OCI-LY7 (cell line): ENCODE measurements at regions not wholly inside any gene's neighbourhood (a gene's known extent, or its start where the extent isn't known, plus 50 kb on each side); places are given as distances from the start of the nearest gene placed in this dataset.

Source experiments
- BruUV-seq: library from RNA; stranded (reverse); fragments of 400-500 nt; replicated peaks from 2 replicates; lab custom pipeline; 2021; lab: Mats Ljungman, UMichigan
- CTCF ChIA-PET: fragments of 300-600 bp; sonication (Branson Sonifier 250); formaldehyde crosslinking; loops from one replicate; lab custom pipeline; 2022; ENCODE audit warnings: antibody characterized with exemption; ENCODE audit not compliant: unreplicated experiment; lab: Charles Lee
- POLR2A ChIA-PET: fragments of 300-600 bp; sonication (Branson Sonifier 250); formaldehyde crosslinking; loops from one replicate; lab custom pipeline; 2022; ENCODE audit warnings: antibody characterized with exemption; lab: Charles Lee
- DNase-seq: peaks from one replicate; pipeline ENCODE4 v3.0.0-alpha.2; 2015; ENCODE audit warnings: low spot score
- H2AFZ ChIP-seq: fragments of 200-600 bp; sonication (generic), shearing (Covaris generic); 2 replicates; pipeline ENCODE4 v1.6.1; 2014; ENCODE audit warnings: mild to moderate bottlenecking, antibody characterized with exemption, low read length, moderate library complexity
- H3K27ac ChIP-seq: fragments of 200-600 bp; sonication (generic); 2 replicates; pipeline ENCODE4 v1.5.1; 2014; ENCODE audit warnings: mixed run types, low read depth, mild to moderate bottlenecking, moderate library complexity, low read length, inconsistent platforms; ENCODE audit not compliant: poor library complexity, severe bottlenecking
- H3K36me3 ChIP-seq: fragments of 200-600 bp; sonication (generic); 2 replicates; pipeline ENCODE4 v1.6.1; 2014; ENCODE audit warnings: mild to moderate bottlenecking, antibody characterized with exemption, low read length, moderate library complexity, mixed read lengths; ENCODE audit not compliant: insufficient read depth
- H3K4me1 ChIP-seq: fragments of 200-600 bp; sonication (generic); 2 replicates; pipeline ENCODE4 v1.5.1; 2014; ENCODE audit warnings: mild to moderate bottlenecking, low read length; ENCODE audit not compliant: insufficient read depth, poor library complexity, severe bottlenecking
- H3K4me2 ChIP-seq: fragments of 200-600 bp; sonication (generic); 2 replicates; pipeline ENCODE4 v1.6.1; 2014; ENCODE audit warnings: mild to moderate bottlenecking, low read length
- H3K4me3 ChIP-seq: fragments of 200-600 bp; sonication (generic); 2 replicates; pipeline ENCODE4 v1.5.1; 2014; ENCODE audit warnings: mild to moderate bottlenecking, low read depth, low read length; ENCODE audit not compliant: poor library complexity, severe bottlenecking
- H3K79me2 ChIP-seq: fragments of 200-600 bp; sonication (generic); 2 replicates; pipeline ENCODE4 v1.6.1; 2016; ENCODE audit warnings: low read depth, mild to moderate bottlenecking, low read length, moderate library complexity, mixed read lengths; ENCODE audit not compliant: insufficient read depth
- H3K9me2 ChIP-seq: fragments of 200-600 bp; sonication (generic); 2 replicates; pipeline ENCODE4 v1.6.1; 2016; ENCODE audit warnings: mild to moderate bottlenecking, low read length, mixed read lengths; ENCODE audit not compliant: insufficient read depth
- H3K9me3 ChIP-seq: fragments of 200-600 bp; sonication (generic); 2 replicates; pipeline ENCODE4 v1.6.1; 2014; ENCODE audit warnings: mild to moderate bottlenecking, mixed run types, low read length, mixed read lengths
- H4K20me1 ChIP-seq: fragments of 200-600 bp; sonication (generic); 2 replicates; pipeline ENCODE4 v1.6.1; 2014; ENCODE audit warnings: mild to moderate bottlenecking, antibody characterized with exemption, low read length, moderate library complexity, mixed read lengths; ENCODE audit not compliant: insufficient read depth
- EZH2phosphoT487 ChIP-seq: fragments of 200-600 bp; sonication (generic); IDR thresholded peaks from 2 replicates; pipeline ENCODE4 v1.6.1; 2018; ENCODE audit warnings: low read depth, borderline replicate concordance, mild to moderate bottlenecking, mixed run types, antibody characterized with exemption, low read length, moderate library complexity, mixed read lengths
- intact Hi-C: fragments of 100-400 bp; cut with micrococcal nuclease; formaldehyde crosslinking; loops from one replicate; pipeline ENCODE4 v1.10.0; 2022; ENCODE audit not compliant: unreplicated experiment
- TF ChIP-seq, protein P1 (sequence below): fragments of 200-600 bp; sonication (generic); conservative IDR thresholded peaks from 2 replicates; pipeline ENCODE4 v1.5.1; 2014; ENCODE audit warnings: mild to moderate bottlenecking, antibody characterized with exemption, low read length, moderate library complexity, mixed read lengths

DNA sequence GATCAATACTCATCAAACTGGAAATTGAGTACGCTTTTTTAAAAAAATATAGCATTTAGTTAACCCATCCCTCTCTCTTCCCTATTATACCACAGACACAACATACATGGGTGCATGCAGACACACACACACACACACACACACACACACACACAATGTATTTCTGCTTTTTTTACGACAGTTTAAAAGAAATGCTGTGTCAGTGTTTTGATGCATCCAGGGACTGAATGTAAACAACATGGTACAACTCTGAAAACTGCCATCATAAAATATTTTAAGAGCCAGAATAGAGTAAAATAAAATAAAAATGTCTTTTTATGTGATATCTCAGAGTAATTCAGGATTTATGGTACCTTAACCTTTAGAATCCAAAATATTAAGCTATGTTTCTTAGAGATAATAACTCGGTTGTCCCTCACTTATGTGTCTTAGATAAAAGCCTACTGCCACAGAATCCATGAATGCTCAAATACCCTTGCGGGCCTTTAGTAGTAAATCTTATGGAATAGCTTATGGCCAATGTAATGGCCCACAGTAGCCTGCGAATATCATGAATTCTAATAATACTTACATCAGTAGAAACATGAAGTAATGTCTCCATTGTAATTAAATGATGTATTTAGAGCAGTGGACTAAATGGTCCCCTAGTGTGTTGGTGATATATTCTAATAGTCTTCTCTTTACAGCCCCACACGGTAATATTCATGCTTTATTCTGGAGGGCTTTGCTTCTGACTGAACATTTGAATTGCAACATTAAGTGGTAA is 251.6 kb upstream of the FIGN start:
- TF ChIP-seq, protein P1, sequence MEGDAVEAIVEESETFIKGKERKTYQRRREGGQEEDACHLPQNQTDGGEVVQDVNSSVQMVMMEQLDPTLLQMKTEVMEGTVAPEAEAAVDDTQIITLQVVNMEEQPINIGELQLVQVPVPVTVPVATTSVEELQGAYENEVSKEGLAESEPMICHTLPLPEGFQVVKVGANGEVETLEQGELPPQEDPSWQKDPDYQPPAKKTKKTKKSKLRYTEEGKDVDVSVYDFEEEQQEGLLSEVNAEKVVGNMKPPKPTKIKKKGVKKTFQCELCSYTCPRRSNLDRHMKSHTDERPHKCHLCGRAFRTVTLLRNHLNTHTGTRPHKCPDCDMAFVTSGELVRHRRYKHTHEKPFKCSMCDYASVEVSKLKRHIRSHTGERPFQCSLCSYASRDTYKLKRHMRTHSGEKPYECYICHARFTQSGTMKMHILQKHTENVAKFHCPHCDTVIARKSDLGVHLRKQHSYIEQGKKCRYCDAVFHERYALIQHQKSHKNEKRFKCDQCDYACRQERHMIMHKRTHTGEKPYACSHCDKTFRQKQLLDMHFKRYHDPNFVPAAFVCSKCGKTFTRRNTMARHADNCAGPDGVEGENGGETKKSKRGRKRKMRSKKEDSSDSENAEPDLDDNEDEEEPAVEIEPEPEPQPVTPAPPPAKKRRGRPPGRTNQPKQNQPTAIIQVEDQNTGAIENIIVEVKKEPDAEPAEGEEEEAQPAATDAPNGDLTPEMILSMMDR: no peak
- no peak for TF ChIP-seq EZH2phosphoT487
- BruUV-seq: no TSS peak

DNA sequence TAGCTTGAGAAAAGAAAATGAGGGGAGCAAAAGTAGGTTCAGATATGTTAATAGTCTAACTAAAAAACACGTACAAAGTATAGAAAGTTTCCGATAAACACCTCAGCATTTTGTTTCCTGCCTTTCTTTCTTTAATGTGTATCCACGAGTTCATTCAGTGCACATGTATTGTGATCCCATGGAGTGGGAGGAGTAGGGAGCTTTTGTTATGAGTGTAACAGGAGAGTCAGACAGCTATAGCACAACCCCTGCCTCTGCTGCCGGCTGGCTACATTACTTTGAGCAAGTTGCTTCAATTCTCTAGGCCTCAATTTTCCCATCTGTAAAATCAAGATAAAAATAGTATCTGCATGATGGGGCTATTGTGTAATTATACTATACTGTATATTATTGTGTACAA is 249.2 kb upstream of the FIGN start:
- intact Hi-C loops: no loop called here
- H3K27ac ChIP-seq: no peak overlapping the region
- no TSS peak for BruUV-seq
- no peaks in the 10 kb centered on the region for H3K9me3 ChIP-seq
- H3K4me1 ChIP-seq: no peaks in the 10 kb centered on the region
- H3K36me3 ChIP-seq: no peaks in the 10 kb centered on the region
- no peak overlapping the region for H3K4me2 ChIP-seq
- H3K79me2 ChIP-seq: no peaks in the 10 kb centered on the region
- no peaks in the 10 kb centered on the region; the same call in 1 of the 2 replicates for H3K9me2 ChIP-seq
- H3K4me3 ChIP-seq: no peak overlapping the region
- POLR2A ChIA-PET: no interaction called here
- no peak overlapping the region for H2AFZ ChIP-seq
- no peak for DNase-seq
- no peak for TF ChIP-seq EZH2phosphoT487
- TF ChIP-seq, protein P1: no peak
- CTCF ChIA-PET: no interaction called here
- H4K20me1 ChIP-seq: no peaks in the 10 kb centered on the region

More for the DNA sequence above, 251.6 kb upstream of the FIGN start:
- intact Hi-C loops: no loop called here
- POLR2A ChIA-PET: interaction anchor here (0.5 kb wide), 1 partner anchor 31 kb away, joined by 3 read pairs; no protein-coding TSS in a partner anchor
- no peaks in the 10 kb centered on the region for H4K20me1 ChIP-seq
- no peaks in the 10 kb centered on the region for H3K9me3 ChIP-seq
- no peak for DNase-seq
- H3K9me2 ChIP-seq: no peaks in the 10 kb centered on the region; the same call in 1 of the 2 replicates
- CTCF ChIA-PET: no interaction called here
- no peak overlapping the region for H2AFZ ChIP-seq
- no peaks in the 10 kb centered on the region for H3K36me3 ChIP-seq
- no peaks in the 10 kb centered on the region for H3K79me2 ChIP-seq
- no peak overlapping the region for H3K27ac ChIP-seq
- no peaks in the 10 kb centered on the region for H3K4me1 ChIP-seq
- no peak overlapping the region for H3K4me3 ChIP-seq
- H3K4me2 ChIP-seq: no peak overlapping the region

DNA sequence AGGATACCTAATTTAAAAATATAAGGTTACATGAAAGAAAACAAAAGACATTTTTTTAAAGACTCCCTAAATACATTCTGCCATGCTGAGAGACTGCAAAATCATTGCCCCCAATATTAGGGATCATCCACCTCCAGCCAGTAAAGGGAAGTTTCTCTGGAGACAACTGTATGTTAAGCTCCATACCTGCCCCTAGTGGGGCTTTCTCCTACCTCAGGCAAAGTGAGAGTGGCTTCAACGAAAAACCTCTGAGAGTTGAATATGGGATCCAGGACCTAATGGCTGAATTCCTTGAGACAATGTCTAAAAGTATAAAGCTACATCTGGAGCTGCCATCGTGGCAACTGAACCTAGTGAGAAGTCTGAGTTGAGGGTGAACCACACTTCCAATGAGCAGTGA is 248.1 kb upstream of the FIGN start:
- no peaks in the 10 kb centered on the region for H3K4me1 ChIP-seq
- CTCF ChIA-PET: no interaction called here
- no peaks in the 10 kb centered on the region for H3K79me2 ChIP-seq
- no peaks in the 10 kb centered on the region for H3K36me3 ChIP-seq
- intact Hi-C loops: no loop called here
- no peak overlapping the region for H3K4me3 ChIP-seq
- no peak overlapping the region for H3K27ac ChIP-seq
- H3K9me2 ChIP-seq: no peaks in the 10 kb centered on the region; the same call in 1 of the 2 replicates
- H3K4me2 ChIP-seq: no peak overlapping the region
- DNase-seq: no peak
- no peak overlapping the region for H2AFZ ChIP-seq
- TF ChIP-seq EZH2phosphoT487: no peak
- TF ChIP-seq, protein P1: no peak
- no TSS peak for BruUV-seq
- POLR2A ChIA-PET: interaction anchor here (1.1 kb wide), 1 partner anchor 15 kb away, joined by 3 read pairs; no protein-coding TSS in a partner anchor
- H3K9me3 ChIP-seq: no peaks in the 10 kb centered on the region
- H4K20me1 ChIP-seq: no peaks in the 10 kb centered on the region
